Amniotic stem cell (primary cell): ENCODE measurements at regions not wholly inside any gene's neighbourhood (a gene's known extent, or its start where the extent isn't known, plus 50 kb on each side); places are given as distances from the start of the nearest gene placed in this dataset.
A peak's percentile ranks its signal among the peaks of the same experiment; 100 is the strongest.
"Not testable (repeated sequence)": the region's sequence is repeated elsewhere in the genome, so short reads cannot be mapped to it uniquely, and the experiment has no call there.

ENCODE experiments used
- DNase-seq: peaks from one replicate; lab custom pipeline; 2025; lab: John Stamatoyannopoulos, UW

DNA sequence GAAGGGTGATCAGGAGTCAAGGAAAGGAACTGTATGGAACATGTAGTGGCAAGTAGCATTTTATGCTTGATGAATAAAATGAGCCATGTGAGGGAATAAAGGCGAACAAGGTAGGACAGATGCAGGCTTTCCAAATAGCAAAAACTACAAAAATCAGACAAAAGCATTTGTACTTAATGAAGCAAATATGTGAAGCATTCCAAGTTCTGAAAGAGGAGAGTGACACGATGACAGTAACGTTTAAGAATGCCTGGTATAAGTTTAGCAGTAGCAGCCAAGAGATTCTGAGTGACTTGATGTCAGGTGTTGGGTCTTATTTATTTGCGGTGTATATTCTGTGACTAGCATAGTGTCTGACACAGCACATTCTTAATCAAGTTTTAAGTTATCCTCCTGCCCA, 408.2 kb upstream of the RASGRP1 start:
- DNase-seq: no peak

DNA sequence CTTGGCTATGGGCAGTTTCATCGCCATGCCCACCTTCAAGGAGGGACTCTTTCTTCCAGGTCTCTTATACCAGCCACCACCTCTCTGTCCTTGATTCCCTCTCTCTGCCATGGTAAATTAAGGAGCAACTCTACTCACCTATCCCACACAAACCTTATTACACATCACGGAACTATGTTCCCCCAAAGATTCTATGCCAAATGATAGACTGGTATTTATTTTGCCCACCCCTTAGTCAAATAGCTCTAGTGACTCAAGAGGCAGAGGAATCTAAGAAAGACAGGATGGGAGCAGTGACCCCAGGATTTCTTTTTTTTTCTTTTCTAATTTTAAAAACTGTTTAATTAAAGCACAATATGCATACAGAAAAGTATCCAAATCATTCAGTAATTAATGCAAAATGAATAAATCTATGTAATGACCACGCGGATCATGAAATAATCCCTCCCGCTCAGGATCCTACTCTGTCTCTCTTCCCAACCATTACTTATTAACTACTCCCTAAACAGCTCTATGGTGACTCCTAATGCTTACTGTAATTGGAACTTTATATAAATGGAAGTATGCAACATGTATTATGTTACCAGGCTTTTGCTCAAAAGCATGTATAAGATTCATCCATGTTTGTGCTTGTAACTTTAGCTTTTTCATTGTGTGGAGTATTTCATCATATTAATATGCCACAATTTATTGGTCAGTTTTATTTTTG, 410.8 kb upstream of the RASGRP1 start:
- DNase-seq: no peak

GRCh38 chr15:38991126-38991525, 426.5 kb upstream of the RASGRP1 start:
- DNase-seq: peak; percentile 1

DNA sequence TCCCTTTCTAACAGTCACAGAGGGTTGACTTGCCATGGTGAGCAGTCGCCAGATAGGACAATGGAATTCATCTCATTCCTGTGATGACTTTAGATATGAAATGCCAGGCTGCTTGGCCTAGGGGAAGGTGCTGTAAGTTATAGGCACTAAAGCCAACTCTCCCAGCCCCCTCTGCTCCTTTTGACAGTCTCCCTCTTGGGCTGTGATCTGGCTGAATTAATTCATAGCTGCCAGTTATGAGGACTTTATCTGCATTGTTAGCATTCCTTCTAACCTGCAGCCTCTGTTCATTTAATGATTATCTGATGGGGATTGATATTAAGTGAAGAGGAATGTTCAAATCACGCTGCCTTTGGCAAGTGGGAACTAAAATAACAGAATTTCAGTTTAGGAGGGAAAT, 427.1 kb upstream of the RASGRP1 start:
- DNase-seq: no peak

- DNase-seq: no peak
Measured at GRCh38 chr15:38992506-38992905, 427.9 kb upstream of the RASGRP1 start.

GRCh38 chr15:38992930-38993329, 428.3 kb upstream of the RASGRP1 start:
- no peak for DNase-seq

DNA sequence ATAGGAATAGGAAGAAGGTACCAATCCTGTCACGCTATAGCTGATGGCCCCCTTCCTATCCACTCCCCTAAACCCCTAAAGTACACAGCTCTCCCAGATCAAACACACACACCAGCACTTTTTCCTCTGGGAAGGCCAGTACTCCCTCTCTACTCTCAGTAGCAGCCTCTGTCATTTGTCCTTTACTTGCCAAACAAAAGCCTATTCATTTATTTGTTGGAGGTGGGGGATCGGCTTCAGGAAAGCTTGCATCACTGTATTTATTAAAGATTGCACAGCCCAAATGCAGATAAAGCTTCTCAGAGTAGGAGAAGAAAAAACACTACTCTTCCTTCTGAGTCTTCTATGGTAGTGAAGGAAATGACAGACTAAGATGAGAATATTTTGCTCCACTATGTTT, 429.7 kb upstream of the RASGRP1 start:
- no peak for DNase-seq

DNA sequence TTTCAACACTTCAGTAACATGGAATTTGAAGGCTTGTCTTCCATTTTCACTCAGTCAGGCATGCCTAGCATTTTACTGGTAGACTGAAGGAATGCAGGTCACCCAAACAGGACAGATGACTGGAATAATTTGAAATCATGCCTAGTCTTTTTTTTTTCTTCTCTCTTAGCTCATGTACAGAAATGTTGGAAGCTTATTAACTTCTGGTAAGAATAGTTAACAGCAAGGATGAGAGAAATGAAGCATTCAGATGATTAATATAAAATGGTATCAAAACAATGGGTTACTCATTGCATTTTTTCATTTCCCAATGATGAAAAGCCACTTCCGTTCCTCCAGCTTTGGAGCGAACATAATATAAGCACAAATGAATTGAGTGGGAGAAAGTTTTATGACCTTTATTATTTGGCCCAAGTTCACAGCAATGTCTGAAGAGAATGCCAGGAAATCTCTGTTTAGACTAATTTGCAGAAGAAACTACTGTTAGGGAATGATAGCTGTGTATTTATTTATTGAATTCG, 431.6 kb upstream of the RASGRP1 start:
- peak; percentile 21 for DNase-seq

- DNase-seq: no peak
Measured at GRCh38 chr15:38997841-38998240, 433.2 kb upstream of the RASGRP1 start.

- DNase-seq: no peak
Measured at GRCh38 chr15:39000008-39000734, 435.6 kb upstream of the RASGRP1 start.

- DNase-seq: no peak
Measured at GRCh38 chr15:39009740-39010139, 445.1 kb upstream of the RASGRP1 start.

GRCh38 chr15:39011066-39011465, 446.5 kb upstream of the RASGRP1 start:
- not testable (repeated sequence) for DNase-seq

- DNase-seq: no peak
Measured at GRCh38 chr15:39013262-39013661, 448.6 kb upstream of the RASGRP1 start.

DNA sequence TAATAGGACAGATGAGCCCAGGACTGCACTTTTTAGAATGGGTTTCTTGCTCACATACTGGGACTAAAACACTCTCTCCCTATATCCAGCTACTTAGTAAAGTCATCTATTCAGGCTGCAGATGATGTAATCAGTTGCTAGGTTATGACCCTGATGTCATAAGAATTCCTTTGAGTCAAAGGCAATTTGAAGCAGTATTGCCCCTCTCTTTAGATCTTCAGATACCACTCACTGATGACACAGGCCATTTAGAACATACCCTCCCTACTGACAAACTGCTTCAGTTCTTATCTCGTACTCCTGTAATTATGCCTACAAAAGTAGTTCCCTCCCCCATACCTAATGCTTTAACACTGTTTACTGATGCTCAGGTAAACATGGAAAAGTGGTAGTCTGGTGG, 450.1 kb upstream of the RASGRP1 start:
- no peak for DNase-seq

- DNase-seq: no peak
Measured at GRCh38 chr15:39016706-39017105, 452.1 kb upstream of the RASGRP1 start.

- DNase-seq: no peak
Measured at GRCh38 chr15:39018966-39019365, 454.4 kb upstream of the RASGRP1 start.

DNA sequence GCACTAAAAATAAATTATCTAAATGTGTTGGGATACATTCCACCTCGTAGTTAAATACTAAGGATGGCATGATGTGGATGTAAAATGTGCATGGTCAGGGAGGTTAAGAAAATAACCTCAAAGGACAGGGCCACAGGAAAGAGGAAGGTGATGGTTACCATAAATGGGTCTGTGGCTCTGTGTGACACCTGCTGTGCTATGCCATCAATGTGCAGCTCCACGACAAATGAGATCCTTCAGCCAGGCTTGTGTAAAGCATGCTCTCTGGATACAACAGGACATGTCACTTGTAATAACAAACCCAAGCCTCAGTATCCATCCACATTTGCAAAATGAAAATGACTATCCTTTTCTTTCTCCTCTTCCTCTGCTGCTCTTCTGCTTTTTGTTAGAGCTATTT, 456.7 kb upstream of the RASGRP1 start:
- DNase-seq: no peak

DNA sequence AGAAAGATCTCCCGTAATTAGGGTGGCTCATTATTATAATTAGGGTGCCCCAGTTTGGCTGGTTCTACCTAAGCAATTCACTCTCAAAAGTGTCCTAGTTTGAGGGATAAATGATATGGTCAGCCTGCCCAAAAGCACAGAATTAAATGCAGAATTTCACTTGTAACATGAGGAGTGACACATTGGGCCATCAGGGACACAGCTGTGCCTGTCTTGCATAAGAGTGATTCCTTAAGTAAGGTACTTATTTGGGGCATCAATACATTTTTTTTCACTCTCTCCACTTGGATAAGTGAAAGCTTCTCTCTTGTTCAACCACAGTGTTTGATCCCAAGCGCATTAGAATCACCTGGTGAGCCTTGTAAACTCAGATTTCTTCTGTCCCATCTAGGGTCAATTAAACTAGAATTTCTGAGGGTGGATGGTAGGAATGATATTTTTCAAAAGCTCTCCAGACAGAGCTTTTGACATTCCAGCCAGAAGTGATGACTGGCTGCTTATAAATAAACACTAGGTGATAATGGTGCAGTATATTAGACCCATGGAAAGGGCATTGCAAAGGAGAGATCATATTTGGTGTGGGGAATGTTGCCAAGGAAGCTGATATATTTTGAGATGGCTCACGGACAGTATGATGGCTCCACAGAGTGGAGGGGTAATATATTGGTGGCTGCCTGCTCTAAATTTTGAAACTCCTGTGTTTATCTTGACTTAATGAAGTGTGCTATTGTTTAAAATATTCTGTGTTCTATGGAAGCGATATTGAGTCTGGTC, 458.1 kb upstream of the RASGRP1 start:
- no peak for DNase-seq

- DNase-seq: no peak
Measured at GRCh38 chr15:39025321-39025720, 460.7 kb upstream of the RASGRP1 start.

GRCh38 chr15:39025881-39026280, 461.3 kb upstream of the RASGRP1 start:
- no peak for DNase-seq

DNA sequence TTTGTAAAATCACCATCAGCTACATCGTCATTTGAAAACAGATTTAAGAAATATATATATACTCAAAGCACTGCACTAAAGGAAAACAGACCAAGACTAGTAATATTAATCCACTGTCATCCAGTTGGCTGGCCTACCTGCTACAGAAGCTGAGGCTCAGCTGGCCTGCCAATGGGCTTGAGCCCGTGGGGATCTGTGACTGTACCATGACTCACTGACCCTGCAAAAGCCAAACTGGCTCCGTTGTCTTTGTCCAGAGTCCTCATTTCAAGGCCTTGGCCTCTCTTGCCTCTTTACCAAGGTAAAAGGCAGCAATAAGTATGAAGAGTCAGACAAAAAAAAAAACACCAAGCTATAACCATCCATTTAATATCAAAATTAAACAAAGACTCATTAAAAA, 463.5 kb upstream of the RASGRP1 start:
- DNase-seq: no peak

DNA sequence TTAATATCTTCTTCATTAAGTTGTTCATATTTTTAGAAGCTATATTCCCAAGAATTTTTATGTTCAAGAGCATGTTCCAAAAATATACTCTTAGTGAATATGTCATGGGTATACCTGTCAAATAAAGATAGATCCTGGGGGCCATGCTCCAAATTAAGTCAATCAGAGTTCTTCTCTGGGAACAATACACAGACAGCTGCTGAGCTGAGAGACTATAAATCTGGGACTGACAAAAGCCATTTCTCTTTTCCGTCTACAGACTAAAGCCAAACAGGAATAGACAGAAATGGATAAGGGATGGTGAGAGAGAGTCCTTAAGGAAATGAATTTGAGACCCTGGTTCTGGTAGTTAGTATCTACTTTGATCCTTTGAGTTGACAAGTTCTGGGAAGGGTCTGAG, 465.1 kb upstream of the RASGRP1 start:
- no peak for DNase-seq
